ENCODE measurements at regions not wholly inside any gene's neighbourhood (a gene's known extent, or its start where the extent isn't known, plus 50 kb on each side); places are given as distances from the start of the nearest gene placed in this dataset.

DNA sequence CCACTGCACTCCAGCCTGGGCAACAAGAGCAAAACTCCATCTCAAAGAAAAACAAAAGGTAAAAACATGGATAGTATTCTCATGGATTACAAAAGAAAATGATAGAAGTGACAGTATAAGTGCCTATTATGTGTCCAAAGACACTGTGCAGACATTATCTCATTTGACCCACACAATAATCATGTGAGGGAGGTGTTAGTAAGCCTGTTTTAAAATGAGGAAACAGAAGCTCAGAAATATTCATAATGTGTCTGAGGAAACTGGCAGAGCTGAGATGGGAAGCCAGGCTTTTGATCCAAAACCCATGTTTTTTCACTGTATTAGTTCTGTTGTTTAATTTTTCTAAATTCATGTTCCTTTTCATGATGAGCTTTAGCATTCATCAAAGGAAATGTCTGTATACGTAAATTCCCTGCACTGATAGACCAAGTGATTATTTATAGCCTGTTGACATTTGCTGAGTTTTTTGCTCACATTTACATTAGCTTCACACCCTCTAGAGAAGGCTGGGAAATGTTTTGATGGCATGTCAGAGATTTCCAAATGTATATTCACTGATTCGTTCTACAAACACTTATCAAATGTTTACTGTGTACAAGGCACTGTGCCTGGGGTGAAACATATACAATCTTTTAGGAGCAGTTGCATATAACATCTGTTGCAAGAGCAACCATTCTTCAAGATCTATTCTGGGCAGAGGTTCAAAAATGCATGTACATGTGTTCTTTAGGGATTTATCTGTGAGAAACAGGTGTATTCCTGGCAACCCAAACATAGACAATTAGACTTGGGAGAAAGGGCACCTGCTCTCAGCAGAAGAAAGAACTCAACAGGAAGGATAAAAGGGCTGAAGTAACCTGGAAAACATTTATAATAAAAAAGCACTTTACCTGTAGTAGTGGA, 331.5 kb downstream of the SAMD5 start:
- TF ChIP-seq CTCF (IDR thresholded peaks at IDR 0.05; ENCODE audit: insufficient read depth, low read depth, low read length) = no peak
- no peak for TF ChIP-seq EZH2 (IDR thresholded peaks at IDR 0.05; ENCODE audit: insufficient read depth, low read length)

Data from astrocyte (in vitro differentiated cells and primary cell).